Right lobe of liver (tissue), 6 donors: ENCODE measurements at regions not wholly inside any gene's neighbourhood (a gene's known extent, or its start where the extent isn't known, plus 50 kb on each side); places are given as distances from the start of the nearest gene placed in this dataset.

Experiments
- ATAC-seq, 4 donors: fragments of 200-7000 bp; cut with Tn5 transposase; one replicate each; pipeline ENCODE4 v1.9.1; 2020; ENCODE audit warnings: mild to moderate bottlenecking in 4 of 4, moderate library complexity in 4 of 4
- DNase-seq, 3 donors: peaks; one replicate each; pipeline ENCODE4 v3.0.0-alpha.2; 2020
- H3K27ac ChIP-seq, 3 donors: fragments of 200-600 bp; one replicate each; pipeline ENCODE4 v1.8.0; 2022
- H3K27me3 ChIP-seq, 2 donors: fragments of 200-600 bp; one replicate each; pipeline ENCODE4 v1.8.0; 2022
- H3K36me3 ChIP-seq, 4 donors: fragments of 200-600 bp; sonication (generic) in 1 of 4; one replicate each; pipeline versions ENCODE4 v1.5.1 to v1.8.0; 2017 to 2022; ENCODE audit warnings: control low read depth in 1 of 4
- H3K4me1 ChIP-seq, 4 donors: fragments of 200-600 bp; sonication (generic) in 1 of 4; one replicate each; pipeline versions ENCODE4 v1.5.1 to v1.8.0; 2017 to 2022; ENCODE audit warnings: control low read depth in 1 of 4
- H3K4me3 ChIP-seq, 3 donors: fragments of 200-600 bp; one replicate each; pipeline ENCODE4 v1.8.0; 2022
- H3K9me3 ChIP-seq, 4 donors: fragments of 200-600 bp; sonication (generic) in 1 of 4; one replicate each; pipeline versions ENCODE4 v1.5.1 to v1.8.0; 2017 to 2022; ENCODE audit warnings: control low read depth in 1 of 4
- CTCF ChIP-seq, 4 donors: fragments of 200-600 bp in 3 of 4; fragments of 450-650 bp in 1 of 4; IDR thresholded peaks; one replicate each; pipeline versions ENCODE4 v1.5.1 to v1.8.0; 2016 to 2022; ENCODE audit warnings: antibody characterized with exemption in 4 of 4, mild to moderate bottlenecking in 2 of 4
- POLR2A ChIP-seq: fragments of 450-650 bp; IDR thresholded peaks from one replicate; pipeline ENCODE4 v1.6.1; 2017; ENCODE audit warnings: antibody characterized with exemption, mild to moderate bottlenecking
- WGBS: methylation state at CpG from one replicate; pipeline ENCODE4 v1.1.6; 2018; ENCODE audit warnings: low coverage, low lambda C conversion rate; ENCODE audit not compliant: insufficient coverage; ENCODE audit errors: missing lambda C conversion rate; 5-methylcytosine and 5-hydroxymethylcytosine counted together
- intact Hi-C, 2 donors: fragments of 100-400 bp; cut with DNase I; formaldehyde crosslinking; loops; one replicate each; pipeline versions ENCODE4 v1.11.2 to v1.14.1; 2022
- donor health status: DM: no; HTN: yes; CAD: no.
- donor health status: DM: no; HTN: no; CAD: no.
- donor health status: DM: no; HTN: no; CAD: no.
- donor health status: DM: no; HTN: yes; CAD: no.
- donor health status: DM: no; HTN: yes; CAD: no.

DNA sequence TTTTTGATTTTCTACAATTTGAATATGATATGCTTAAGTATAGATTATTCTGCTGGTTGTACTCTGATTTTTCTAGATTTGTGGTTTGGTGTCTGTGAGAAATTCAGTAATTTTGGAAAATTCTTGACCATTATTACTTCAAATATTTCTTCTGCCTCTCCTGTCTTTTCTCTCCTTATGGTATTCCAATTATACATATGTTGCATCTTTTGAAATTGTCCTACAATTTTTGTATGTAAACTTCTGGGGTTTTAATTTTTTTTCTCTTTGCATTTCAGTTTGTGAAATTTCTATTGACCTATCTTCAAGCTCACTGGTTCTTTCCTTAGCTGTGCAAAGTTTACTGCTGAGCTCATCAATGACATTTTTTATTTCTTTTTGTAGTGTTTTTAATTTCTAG, 534.4 kb upstream of the SLC35B3 start:
- no peak for ATAC-seq
- intact Hi-C loops, result no loop called here
- H3K36me3 ChIP-seq, result no peaks in the 10 kb centered on the region
- no peak for DNase-seq
- H3K27ac ChIP-seq, result no peak overlapping the region
- H3K4me1 ChIP-seq, result no peaks in the 10 kb centered on the region
- TF ChIP-seq POLR2A (no peak), CTCF (IDR thresholded peaks at IDR 0.05) (no peak)
- no peak overlapping the region for H3K4me3 ChIP-seq
- H3K9me3 ChIP-seq, result no peaks in the 10 kb centered on the region
- no peaks in the 10 kb centered on the region for H3K27me3 ChIP-seq

DNA sequence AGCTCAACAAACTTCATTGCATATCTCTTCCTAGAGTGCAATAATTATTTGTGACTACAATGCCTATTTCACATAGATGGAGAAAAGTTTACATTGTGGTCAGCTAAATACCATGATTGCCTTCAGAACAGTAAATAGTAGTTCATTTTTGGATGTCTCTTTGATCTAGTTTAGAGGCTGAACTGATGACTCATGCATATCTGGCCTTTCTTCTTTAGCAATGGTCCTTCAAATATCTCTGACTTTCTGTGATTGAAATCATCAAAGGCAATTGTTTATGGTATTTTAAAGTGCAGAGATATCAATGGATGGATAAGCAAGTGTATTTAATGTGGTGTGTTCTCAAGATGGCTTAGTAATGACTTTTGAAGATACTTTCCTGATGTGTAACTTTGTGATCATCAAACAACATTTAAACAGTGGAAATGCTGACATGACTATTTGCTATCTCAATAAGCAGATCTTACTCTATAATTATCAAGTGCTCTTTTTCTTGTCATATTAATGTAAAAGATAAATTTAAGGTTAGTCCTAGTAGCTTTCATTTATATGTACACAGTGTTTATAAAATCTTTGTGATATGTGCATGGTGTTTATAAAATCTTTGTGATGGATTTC, 523.7 kb upstream of the SLC35B3 start:
- Histone ChIP-seq H3K36me3 (no peaks in the 10 kb centered on the region), H3K4me1 (no peaks in the 10 kb centered on the region), H3K27ac (no peak overlapping the region), H3K4me3 (no peak overlapping the region), H3K27me3 (no peaks in the 10 kb centered on the region), H3K9me3 (no peaks in the 10 kb centered on the region)
- DNase-seq (no peak), ATAC-seq (peak in 1 of 4 donors; percentile 28)
- intact Hi-C loops, result no loop called here
- no peak for TF ChIP-seq CTCF (IDR thresholded peaks at IDR 0.05)
- no peak for TF ChIP-seq POLR2A

GRCh38 chr6:8953310-8953709, 518.0 kb upstream of the SLC35B3 start:
- Histone ChIP-seq H3K27ac (no peak overlapping the region), H3K36me3 (no peaks in the 10 kb centered on the region), H3K9me3 (no peaks in the 10 kb centered on the region), H3K27me3 (no peaks in the 10 kb centered on the region), H3K4me1 (no peaks in the 10 kb centered on the region), H3K4me3 (no peak overlapping the region)
- ATAC-seq (no peak), DNase-seq (no peak)
- WGBS, result 48% methylated on average over 2 of the region's 2 CpGs
- TF ChIP-seq POLR2A, result no peak
- no peak for TF ChIP-seq CTCF (IDR thresholded peaks at IDR 0.05)
- intact Hi-C loops, result no loop called here

- ATAC-seq (no peak), DNase-seq (no peak)
- no peak overlapping the region for H3K4me3 ChIP-seq
- no peaks in the 10 kb centered on the region for H3K9me3 ChIP-seq
- WGBS, result 43% methylated on average over 4 of the region's 4 CpGs
- H3K4me1 ChIP-seq, result no peaks in the 10 kb centered on the region
- H3K27ac ChIP-seq, result no peak overlapping the region
- no peaks in the 10 kb centered on the region for H3K27me3 ChIP-seq
- intact Hi-C loops, result no loop called here
- H3K36me3 ChIP-seq, result no peaks in the 10 kb centered on the region
- TF ChIP-seq POLR2A, result no peak
- no peak for TF ChIP-seq CTCF (IDR thresholded peaks at IDR 0.05)
These were observed 513.4 kb upstream of the SLC35B3 start for GRCh38 chr6:8948733-8949132.

DNA sequence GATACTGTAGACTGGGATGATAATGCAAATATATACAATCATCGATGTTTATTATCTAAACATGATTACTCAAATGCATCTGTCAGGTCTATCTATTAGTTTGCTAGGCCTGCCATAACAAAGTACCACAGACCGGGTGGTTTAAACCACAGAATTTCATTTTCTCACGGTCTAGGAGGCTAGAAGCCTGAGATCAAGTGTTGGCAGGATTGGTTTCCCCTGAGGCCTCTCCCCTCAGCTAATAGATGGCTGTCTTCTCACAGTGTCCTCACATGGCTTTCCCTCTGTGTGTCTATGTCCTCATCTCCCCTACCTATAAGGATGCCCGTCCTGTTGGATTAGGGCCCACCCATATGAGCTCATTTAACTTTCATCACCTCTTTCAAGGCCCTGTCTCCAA, 512.6 kb upstream of the SLC35B3 start:
- no peaks in the 10 kb centered on the region for H3K27me3 ChIP-seq
- peaks cover 0 to 6% (median 0%) of the 10 kb centered on the region in 4 donors for H3K4me1 ChIP-seq
- no peak overlapping the region for H3K4me3 ChIP-seq
- TF ChIP-seq POLR2A, result no peak
- TF ChIP-seq CTCF (IDR thresholded peaks at IDR 0.05), result no peak
- no peaks in the 10 kb centered on the region for H3K9me3 ChIP-seq
- intact Hi-C loops, result no loop called here
- H3K36me3 ChIP-seq, result no peaks in the 10 kb centered on the region
- no peak for ATAC-seq
- H3K27ac ChIP-seq, result no peak overlapping the region
- 33% methylated on average over 2 of the region's 4 CpGs for WGBS
- DNase-seq, result no peak
